Transverse colon (tissue), 4 donors: ENCODE measurements at regions not wholly inside any gene's neighbourhood (a gene's known extent, or its start where the extent isn't known, plus 50 kb on each side); places are given as distances from the start of the nearest gene placed in this dataset.
"Not testable (repeated sequence)": the region's sequence is repeated elsewhere in the genome, so short reads cannot be mapped to it uniquely, and the experiment has no call there.

Source experiments
- EP300 ChIP-seq: sonication (generic); formaldehyde crosslinking; IDR thresholded peaks from one replicate; pipeline ENCODE4 v1.6.1; 2017; ENCODE audit warnings: antibody characterized with exemption, low read depth
- POLR2A ChIP-seq: fragments of 450-650 bp; IDR thresholded peaks from one replicate; pipeline ENCODE4 v1.6.1; 2016; ENCODE audit warnings: antibody characterized with exemption, mild to moderate bottlenecking, moderate library complexity
- POLR2AphosphoS5 ChIP-seq, 3 donors: sonication (generic); formaldehyde crosslinking; IDR thresholded peaks; one replicate each; pipeline ENCODE4 v1.6.1; 2016; ENCODE audit warnings: antibody characterized with exemption in 3 of 3
- TF ChIP-seq, protein P1 (sequence below), 5 experiments: fragments of 200-600 bp in 3 of 5; fragments of 450-650 bp in 2 of 5; sonication (generic) in 3 of 5; IDR thresholded peaks; 1 replicate in 2 of 5; 2 replicates in 3 of 5; pipeline ENCODE4 v1.5.1; 2016 to 2017; ENCODE audit warnings: antibody characterized with exemption in 5 of 5, inconsistent platforms in 3 of 5, mild to moderate bottlenecking in 2 of 5, moderate library complexity in 1 of 5

DNA sequence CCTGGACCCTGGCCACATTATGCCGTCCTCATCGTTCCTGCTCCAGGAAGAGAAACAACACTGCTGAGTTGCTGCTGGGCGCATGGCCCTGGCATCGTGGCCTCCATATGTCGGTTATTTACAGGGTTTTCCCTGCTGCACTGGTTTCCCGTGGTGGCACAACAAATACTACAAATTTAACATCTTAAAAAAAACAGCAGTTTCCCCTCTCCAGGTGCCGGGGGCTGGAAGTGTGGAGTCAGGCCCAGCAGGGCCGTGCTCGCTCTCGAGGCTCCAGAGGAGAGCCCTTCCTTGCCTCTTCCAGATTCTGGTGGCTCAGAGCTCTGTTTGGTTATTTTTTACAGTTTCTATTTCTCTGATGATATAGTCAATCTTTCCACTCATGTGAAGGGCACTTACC is 777.8 kb upstream of the TPTE start:
- TF ChIP-seq, protein P1, sequence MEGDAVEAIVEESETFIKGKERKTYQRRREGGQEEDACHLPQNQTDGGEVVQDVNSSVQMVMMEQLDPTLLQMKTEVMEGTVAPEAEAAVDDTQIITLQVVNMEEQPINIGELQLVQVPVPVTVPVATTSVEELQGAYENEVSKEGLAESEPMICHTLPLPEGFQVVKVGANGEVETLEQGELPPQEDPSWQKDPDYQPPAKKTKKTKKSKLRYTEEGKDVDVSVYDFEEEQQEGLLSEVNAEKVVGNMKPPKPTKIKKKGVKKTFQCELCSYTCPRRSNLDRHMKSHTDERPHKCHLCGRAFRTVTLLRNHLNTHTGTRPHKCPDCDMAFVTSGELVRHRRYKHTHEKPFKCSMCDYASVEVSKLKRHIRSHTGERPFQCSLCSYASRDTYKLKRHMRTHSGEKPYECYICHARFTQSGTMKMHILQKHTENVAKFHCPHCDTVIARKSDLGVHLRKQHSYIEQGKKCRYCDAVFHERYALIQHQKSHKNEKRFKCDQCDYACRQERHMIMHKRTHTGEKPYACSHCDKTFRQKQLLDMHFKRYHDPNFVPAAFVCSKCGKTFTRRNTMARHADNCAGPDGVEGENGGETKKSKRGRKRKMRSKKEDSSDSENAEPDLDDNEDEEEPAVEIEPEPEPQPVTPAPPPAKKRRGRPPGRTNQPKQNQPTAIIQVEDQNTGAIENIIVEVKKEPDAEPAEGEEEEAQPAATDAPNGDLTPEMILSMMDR (IDR thresholded peaks at IDR 0.05): not testable (repeated sequence)
- not testable (repeated sequence) for TF ChIP-seq POLR2A; EP300; POLR2AphosphoS5 (IDR thresholded peaks at IDR 0.05)
